Naive thymus-derived CD8-positive, alpha-beta T cell (primary cell): ENCODE measurements at regions not wholly inside any gene's neighbourhood (a gene's known extent, or its start where the extent isn't known, plus 50 kb on each side); places are given as distances from the start of the nearest gene placed in this dataset.
A peak's percentile ranks its signal among the peaks of the same experiment; 100 is the strongest.
"Not testable (repeated sequence)": the region's sequence is repeated elsewhere in the genome, so short reads cannot be mapped to it uniquely, and the experiment has no call there.

Source experiments
- ATAC-seq, 2 donors: fragments of 150-1000 bp; cut with Tn5 transposase in 1 of 2; sonication (Bioruptor Pico), chemical (Tn5 transposase) in 1 of 2; 1 replicate in 1 of 2; 2 replicates in 1 of 2; pipeline ENCODE4 v1.10.0; 2021; ENCODE audit warnings: mild to moderate bottlenecking in 2 of 2, moderate library complexity in 2 of 2
- POLR2A ChIA-PET: fragments of 350-600 bp; sonication (Branson Sonifier 250); formaldehyde crosslinking; loops from one replicate; lab custom pipeline; 2021; ENCODE audit warnings: antibody characterized with exemption; lab: Charles Lee
- DNase-seq, 10 donors: peaks; one replicate each; pipeline versions ENCODE4 v3.0.0 to v3.0.0-alpha.2; 2020 to 2022
- H3K27ac Mint-ChIP-seq, 10 donors: one replicate each; pipeline ENCODE4 v1.8.0; 2020 to 2022; ENCODE audit warnings: mild to moderate bottlenecking in 10 of 10, mixed read lengths in 10 of 10, moderate library complexity in 4 of 10, inconsistent platforms in 1 of 10
- H3K27me3 Mint-ChIP-seq, 5 donors: one replicate each; pipeline ENCODE4 v1.8.0; 2021 to 2022; ENCODE audit warnings: mixed read lengths in 5 of 5
- H3K36me3 Mint-ChIP-seq, 3 donors: one replicate each; pipeline ENCODE4 v1.8.0; 2020 to 2022; ENCODE audit warnings: mixed read lengths in 3 of 3, mild to moderate bottlenecking in 2 of 3, inconsistent platforms in 1 of 3
- H3K4me1 Mint-ChIP-seq, 4 donors: one replicate each; pipeline ENCODE4 v1.8.0; 2021 to 2022; ENCODE audit warnings: mixed read lengths in 4 of 4
- H3K4me3 Mint-ChIP-seq, 10 donors: one replicate each; pipeline ENCODE4 v1.8.0; 2020 to 2022; ENCODE audit warnings: mild to moderate bottlenecking in 10 of 10, mixed read lengths in 10 of 10, moderate library complexity in 6 of 10, inconsistent platforms in 1 of 10
- H3K9me3 Mint-ChIP-seq, 9 donors: one replicate each; pipeline ENCODE4 v1.8.0; 2020 to 2022; ENCODE audit warnings: mixed read lengths in 9 of 9, mild to moderate bottlenecking in 3 of 9, inconsistent platforms in 1 of 9, moderate library complexity in 1 of 9

- Mint-ChIP-seq H3K4me3 (no peak overlapping the region), H3K36me3 (no peaks in the 10 kb centered on the region), H3K9me3 (no peaks in the 10 kb centered on the region), H3K27me3 (peaks cover 0 to 15% (median 9%) of the 10 kb centered on the region in 5 donors), H3K4me1 (no peaks in the 10 kb centered on the region), H3K27ac (no peak overlapping the region)
- no peak for DNase-seq
- ATAC-seq: no peak
- POLR2A ChIA-PET: no interaction called here
These were observed 101.7 kb downstream of the DDX1 start for GRCh38 chr2:15693382-15693781.

- H3K27me3 Mint-ChIP-seq: peaks cover 0 to 15% (median 7%) of the 10 kb centered on the region in 5 donors
- no peak overlapping the region for H3K27ac Mint-ChIP-seq
- POLR2A ChIA-PET: no interaction called here
These were observed 102.4 kb downstream of the DDX1 start for GRCh38 chr2:15693926-15694588.

GRCh38 chr2:15694589-15694986, 102.9 kb downstream of the DDX1 start:
- DNase-seq (no peak), ATAC-seq (no peak)
- H3K4me3 Mint-ChIP-seq: no peak overlapping the region
- H3K36me3 Mint-ChIP-seq: no peaks in the 10 kb centered on the region
- no peak overlapping the region for H3K27ac Mint-ChIP-seq
- H3K9me3 Mint-ChIP-seq: peaks cover 0 to 2% (median 0%) of the 10 kb centered on the region in 9 donors
- peaks cover 0 to 13% (median 4%) of the 10 kb centered on the region in 5 donors for H3K27me3 Mint-ChIP-seq
- POLR2A ChIA-PET: no interaction called here
- no peaks in the 10 kb centered on the region for H3K4me1 Mint-ChIP-seq

More at GRCh38 chr2:15693926-15694588, 102.4 kb downstream of the DDX1 start:
- Mint-ChIP-seq H3K36me3 (no peaks in the 10 kb centered on the region), H3K9me3 (no peaks in the 10 kb centered on the region), H3K4me1 (no peaks in the 10 kb centered on the region), H3K4me3 (no peak overlapping the region)
- ATAC-seq (no peak), DNase-seq (no peak)

- Mint-ChIP-seq H3K27ac (peak overlapping the region in 2 of 10 donors; percentile 37 to 52), H3K9me3 (peaks cover 0 to 2% (median 0%) of the 10 kb centered on the region in 9 donors), H3K4me1 (no peaks in the 10 kb centered on the region), H3K36me3 (no peaks in the 10 kb centered on the region), H3K27me3 (peaks cover 0 to 8% (median 0%) of the 10 kb centered on the region in 5 donors), H3K4me3 (no peak overlapping the region)
- POLR2A ChIA-PET: no interaction called here
- ATAC-seq (no peak), DNase-seq (no peak)
These were observed 104.1 kb downstream of the DDX1 start for GRCh38 chr2:15695582-15696330.

- H3K4me3 Mint-ChIP-seq, H3K9me3 Mint-ChIP-seq, H3K27me3 Mint-ChIP-seq, H3K36me3 Mint-ChIP-seq, POLR2A ChIA-PET, ATAC-seq, DNase-seq, H3K4me1 Mint-ChIP-seq, H3K27ac Mint-ChIP-seq: not testable (repeated sequence)
These were observed 105.0 kb downstream of the DDX1 start for GRCh38 chr2:15696606-15697170.

GRCh38 chr2:15700131-15700530, 108.5 kb downstream of the DDX1 start:
- Mint-ChIP-seq H3K36me3 (no peaks in the 10 kb centered on the region), H3K27ac (no peak overlapping the region), H3K4me3 (no peak overlapping the region), H3K27me3 (peaks cover 0 to 6% (median 0%) of the 10 kb centered on the region in 5 donors), H3K9me3 (peaks cover 0 to 2% (median 0%) of the 10 kb centered on the region in 9 donors), H3K4me1 (no peaks in the 10 kb centered on the region)
- POLR2A ChIA-PET: no interaction called here
- ATAC-seq (no peak), DNase-seq (no peak)

GRCh38 chr2:15700599-15701340, 109.1 kb downstream of the DDX1 start:
- DNase-seq: no peak
- no peak for ATAC-seq
- no peak overlapping the region for H3K27ac Mint-ChIP-seq
- H3K27me3 Mint-ChIP-seq: peaks cover 0 to 6% (median 2%) of the 10 kb centered on the region in 5 donors
- peaks cover 0 to 2% (median 0%) of the 10 kb centered on the region in 9 donors for H3K9me3 Mint-ChIP-seq
- POLR2A ChIA-PET: no interaction called here
- H3K36me3 Mint-ChIP-seq: no peaks in the 10 kb centered on the region
- no peaks in the 10 kb centered on the region for H3K4me1 Mint-ChIP-seq
- no peak overlapping the region for H3K4me3 Mint-ChIP-seq

GRCh38 chr2:15701341-15701907, 109.8 kb downstream of the DDX1 start:
- no peak overlapping the region for H3K27ac Mint-ChIP-seq
- H3K4me3 Mint-ChIP-seq: no peak overlapping the region
- H3K36me3 Mint-ChIP-seq: no peaks in the 10 kb centered on the region
- H3K4me1 Mint-ChIP-seq: no peaks in the 10 kb centered on the region
- H3K9me3 Mint-ChIP-seq: peaks cover 0 to 2% (median 0%) of the 10 kb centered on the region in 9 donors
- POLR2A ChIA-PET: no interaction called here
- DNase-seq (no peak), ATAC-seq (no peak)
- H3K27me3 Mint-ChIP-seq: peaks cover 0 to 6% (median 2%) of the 10 kb centered on the region in 5 donors

GRCh38 chr2:15701991-15702390, 110.3 kb downstream of the DDX1 start:
- POLR2A ChIA-PET: no interaction called here
- Mint-ChIP-seq H3K36me3 (no peaks in the 10 kb centered on the region), H3K27me3 (peaks cover 0 to 6% (median 2%) of the 10 kb centered on the region in 5 donors), H3K27ac (no peak overlapping the region), H3K4me1 (no peaks in the 10 kb centered on the region), H3K9me3 (peaks cover 0 to 2% (median 0%) of the 10 kb centered on the region in 9 donors), H3K4me3 (no peak overlapping the region)
- ATAC-seq (no peak), DNase-seq (no peak)

GRCh38 chr2:15702452-15702851, 110.8 kb downstream of the DDX1 start:
- Mint-ChIP-seq H3K27ac (no peak overlapping the region), H3K9me3 (peaks cover 0 to 2% (median 0%) of the 10 kb centered on the region in 9 donors), H3K36me3 (no peaks in the 10 kb centered on the region), H3K4me3 (no peak overlapping the region), H3K4me1 (no peaks in the 10 kb centered on the region), H3K27me3 (peaks cover 0 to 6% (median 2%) of the 10 kb centered on the region in 5 donors)
- POLR2A ChIA-PET: no interaction called here
- no peak for DNase-seq
- ATAC-seq: no peak

- Mint-ChIP-seq H3K27ac (no peak overlapping the region), H3K4me3 (no peak overlapping the region), H3K36me3 (no peaks in the 10 kb centered on the region), H3K9me3 (peaks cover 0 to 2% (median 0%) of the 10 kb centered on the region in 9 donors), H3K4me1 (no peaks in the 10 kb centered on the region), H3K27me3 (peaks cover 0 to 6% (median 2%) of the 10 kb centered on the region in 5 donors)
- POLR2A ChIA-PET: no interaction called here
- ATAC-seq (no peak), DNase-seq (no peak)
These were observed 111.7 kb downstream of the DDX1 start for GRCh38 chr2:15703365-15703869.

- Mint-ChIP-seq H3K9me3 (peaks cover 0 to 2% (median 0%) of the 10 kb centered on the region in 9 donors), H3K27ac (no peak overlapping the region)
These were observed 112.6 kb downstream of the DDX1 start for GRCh38 chr2:15704086-15704787.

More at GRCh38 chr2:15704086-15704787, 112.6 kb downstream of the DDX1 start:
- DNase-seq: no peak
- H3K4me1 Mint-ChIP-seq: no peaks in the 10 kb centered on the region
- POLR2A ChIA-PET: no interaction called here
- no peak overlapping the region for H3K4me3 Mint-ChIP-seq
- peaks cover 0 to 6% (median 2%) of the 10 kb centered on the region in 5 donors for H3K27me3 Mint-ChIP-seq
- H3K36me3 Mint-ChIP-seq: no peaks in the 10 kb centered on the region
- ATAC-seq: no peak
